ENCODE measurements at regions not wholly inside any gene's neighbourhood (a gene's known extent, or its start where the extent isn't known, plus 50 kb on each side); places are given as distances from the start of the nearest gene placed in this dataset.

- no peak overlapping the region for H3K27ac Mint-ChIP-seq
- DNase-seq = no peak
- POLR2A ChIA-PET = no interaction called here
- no peaks in the 10 kb centered on the region for H3K4me1 Mint-ChIP-seq
- no peak for ATAC-seq (ENCODE audit: low read depth)
- no peaks in the 10 kb centered on the region for H3K27me3 Mint-ChIP-seq
- H3K36me3 Mint-ChIP-seq = no peaks in the 10 kb centered on the region
- peaks cover 3% of the 10 kb centered on the region for H3K9me3 Mint-ChIP-seq
- no peak overlapping the region for H3K4me3 Mint-ChIP-seq
These were observed 263.8 kb downstream of the CDH11 start for GRCh38 chr16:64858076-64858475.

GRCh38 chr16:64857411-64857810, 264.5 kb downstream of the CDH11 start:
- Mint-ChIP-seq H3K4me3 (no peak overlapping the region), H3K27me3 (no peaks in the 10 kb centered on the region), H3K36me3 (no peaks in the 10 kb centered on the region), H3K4me1 (no peaks in the 10 kb centered on the region), H3K27ac (no peak overlapping the region), H3K9me3 (peaks cover 3% of the 10 kb centered on the region)
- DNase-seq (no peak), ATAC-seq (ENCODE audit: low read depth) (no peak)
- POLR2A ChIA-PET = no interaction called here

GRCh38 chr16:64853551-64853950, 268.3 kb downstream of the CDH11 start:
- no peak overlapping the region for H3K27ac Mint-ChIP-seq
- no peaks in the 10 kb centered on the region for H3K9me3 Mint-ChIP-seq
- H3K27me3 Mint-ChIP-seq = no peaks in the 10 kb centered on the region
- ATAC-seq (ENCODE audit: low read depth) (no peak), DNase-seq (no peak)
- no peaks in the 10 kb centered on the region for H3K4me1 Mint-ChIP-seq
- H3K4me3 Mint-ChIP-seq = no peak overlapping the region
- no peaks in the 10 kb centered on the region for H3K36me3 Mint-ChIP-seq
- POLR2A ChIA-PET = no interaction called here

DNA sequence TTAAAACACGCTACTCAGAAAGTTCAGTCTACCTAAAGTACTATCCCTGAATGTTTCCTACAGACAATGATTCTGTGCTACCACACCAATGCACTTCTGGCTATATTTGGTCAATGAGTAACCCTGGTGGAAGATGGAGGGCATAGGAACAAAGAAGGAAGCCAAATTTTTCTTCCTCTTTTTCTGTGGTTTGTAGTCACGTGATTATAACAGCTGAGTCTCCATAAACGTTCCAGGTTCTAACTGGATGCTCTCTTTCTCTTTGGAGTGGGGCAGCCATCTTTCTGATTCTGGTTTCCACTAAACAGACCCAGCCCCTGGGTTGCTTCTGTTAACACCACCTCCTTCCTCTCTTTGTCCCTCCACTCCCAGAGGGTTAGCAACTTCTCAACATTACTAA, 274.9 kb downstream of the CDH11 start:
- Mint-ChIP-seq H3K36me3 (no peaks in the 10 kb centered on the region), H3K4me1 (no peaks in the 10 kb centered on the region), H3K27ac (no peak overlapping the region), H3K9me3 (peaks cover 2% of the 10 kb centered on the region), H3K4me3 (no peak overlapping the region), H3K27me3 (no peaks in the 10 kb centered on the region)
- ATAC-seq (ENCODE audit: low read depth) (no peak), DNase-seq (no peak)
- POLR2A ChIA-PET = no interaction called here

DNA sequence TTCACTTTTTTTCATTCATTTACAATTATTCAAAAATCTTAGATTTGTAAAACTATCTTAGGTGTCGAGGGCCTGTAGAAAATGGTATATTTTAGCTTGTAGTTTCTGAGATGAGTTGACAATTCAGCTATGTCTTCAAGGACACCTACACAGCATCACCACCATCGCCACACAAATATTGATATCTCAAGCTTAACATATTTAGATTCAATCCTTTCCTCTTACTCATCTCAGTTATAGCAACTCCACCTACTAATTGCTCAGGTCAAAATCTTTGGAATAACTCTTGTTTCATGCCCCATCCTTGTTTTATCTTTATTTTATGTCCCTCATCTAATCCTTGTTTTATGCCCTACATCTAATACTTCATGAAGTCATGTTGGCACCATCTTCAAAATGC, 276.8 kb downstream of the CDH11 start:
- ATAC-seq (ENCODE audit: low read depth) (no peak), DNase-seq (no peak)
- Mint-ChIP-seq H3K27ac (no peak overlapping the region), H3K27me3 (no peaks in the 10 kb centered on the region), H3K4me3 (no peak overlapping the region), H3K36me3 (no peaks in the 10 kb centered on the region), H3K4me1 (no peaks in the 10 kb centered on the region), H3K9me3 (peaks cover 5% of the 10 kb centered on the region)
- POLR2A ChIA-PET = no interaction called here

- Mint-ChIP-seq H3K9me3 (peaks cover 12% of the 10 kb centered on the region), H3K4me1 (no peaks in the 10 kb centered on the region), H3K36me3 (no peaks in the 10 kb centered on the region), H3K27me3 (no peaks in the 10 kb centered on the region), H3K4me3 (no peak overlapping the region), H3K27ac (no peak overlapping the region)
- POLR2A ChIA-PET = no interaction called here
- no peak for ATAC-seq (ENCODE audit: low read depth)
- no peak for DNase-seq
These were observed 280.4 kb downstream of the CDH11 start for GRCh38 chr16:64841482-64841881.

DNA sequence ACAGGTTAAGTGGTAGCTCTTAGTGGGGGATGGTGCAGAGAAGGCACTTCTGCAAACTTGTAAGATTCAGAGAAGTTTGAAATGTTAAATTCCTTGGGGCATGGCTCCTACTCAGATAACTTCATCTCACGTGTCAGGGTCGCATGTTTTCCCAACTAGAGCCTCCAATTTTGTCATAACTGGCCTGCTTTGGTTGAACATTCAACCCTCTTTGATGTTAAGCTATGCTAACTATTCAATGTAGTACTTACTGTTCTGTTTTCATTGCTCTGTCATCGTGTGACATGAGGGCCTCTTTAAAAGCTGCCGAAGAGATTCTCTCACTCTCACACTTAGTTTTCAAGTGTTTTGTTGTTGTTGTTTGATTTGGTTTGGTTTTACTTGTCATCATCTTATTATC, 280.8 kb downstream of the CDH11 start:
- Mint-ChIP-seq H3K9me3 (peaks cover 13% of the 10 kb centered on the region), H3K27me3 (no peaks in the 10 kb centered on the region), H3K36me3 (no peaks in the 10 kb centered on the region), H3K4me3 (no peak overlapping the region), H3K4me1 (no peaks in the 10 kb centered on the region), H3K27ac (no peak overlapping the region)
- DNase-seq (no peak), ATAC-seq (ENCODE audit: low read depth) (no peak)
- POLR2A ChIA-PET = no interaction called here

DNA sequence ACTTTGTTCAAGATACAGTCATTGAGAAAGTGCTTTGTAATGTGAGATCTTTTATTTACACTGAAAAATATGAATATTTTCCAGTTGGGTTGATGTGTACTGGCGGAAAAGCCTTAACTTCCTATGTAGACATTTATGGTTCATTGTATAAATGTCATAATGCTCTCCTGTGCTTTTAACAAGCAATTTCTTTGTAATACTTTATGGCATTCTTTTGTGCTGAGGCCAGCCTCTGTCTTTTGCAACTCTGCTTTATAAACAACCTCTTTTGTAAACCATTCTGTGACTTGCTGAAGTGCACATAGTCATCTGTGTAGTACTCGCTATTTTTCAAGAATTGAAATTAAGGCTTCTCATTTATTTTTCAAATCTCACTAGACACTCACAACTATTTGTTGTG, 291.2 kb downstream of the CDH11 start:
- no peak for DNase-seq
- POLR2A ChIA-PET = no interaction called here
- Mint-ChIP-seq H3K9me3 (peaks cover 8% of the 10 kb centered on the region), H3K27me3 (no peaks in the 10 kb centered on the region), H3K4me3 (no peak overlapping the region), H3K4me1 (no peaks in the 10 kb centered on the region), H3K27ac (no peak overlapping the region), H3K36me3 (no peaks in the 10 kb centered on the region)
- ATAC-seq (ENCODE audit: low read depth) = no peak

GRCh38 chr16:64829678-64830077, 292.2 kb downstream of the CDH11 start:
- H3K27ac Mint-ChIP-seq = no peak overlapping the region
- POLR2A ChIA-PET = no interaction called here

DNA sequence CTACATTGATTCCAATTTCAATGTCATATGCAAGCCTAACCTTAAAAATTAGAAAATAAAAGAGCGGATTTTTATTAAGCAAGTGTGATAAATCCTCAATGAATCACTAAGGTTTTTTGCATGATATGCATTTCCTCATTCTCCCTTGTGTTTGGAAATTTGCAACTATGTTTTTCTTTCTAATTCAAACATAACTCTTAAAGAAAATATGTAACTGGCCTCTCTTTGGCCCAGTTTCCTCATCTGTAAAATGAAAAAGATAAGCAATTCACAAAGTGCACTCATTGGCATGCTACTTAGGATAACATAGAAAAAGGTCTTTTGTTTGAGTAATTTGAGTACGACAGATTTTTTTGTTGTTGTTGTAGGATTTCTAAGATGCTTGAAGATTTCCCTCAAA, 295.5 kb downstream of the CDH11 start:
- H3K4me3 Mint-ChIP-seq = no peak overlapping the region
- H3K27ac Mint-ChIP-seq = no peak overlapping the region
- peaks cover 14% of the 10 kb centered on the region for H3K9me3 Mint-ChIP-seq
- POLR2A ChIA-PET = no interaction called here
- H3K27me3 Mint-ChIP-seq = no peaks in the 10 kb centered on the region
- H3K36me3 Mint-ChIP-seq = no peaks in the 10 kb centered on the region
- ATAC-seq (ENCODE audit: low read depth) = no peak
- DNase-seq = no peak
- H3K4me1 Mint-ChIP-seq = no peaks in the 10 kb centered on the region

More at GRCh38 chr16:64829678-64830077, 292.2 kb downstream of the CDH11 start:
- H3K4me3 Mint-ChIP-seq = no peak overlapping the region
- peaks cover 12% of the 10 kb centered on the region for H3K9me3 Mint-ChIP-seq
- no peaks in the 10 kb centered on the region for H3K4me1 Mint-ChIP-seq
- DNase-seq (no peak), ATAC-seq (ENCODE audit: low read depth) (no peak)
- H3K36me3 Mint-ChIP-seq = no peaks in the 10 kb centered on the region
- H3K27me3 Mint-ChIP-seq = no peaks in the 10 kb centered on the region

DNA sequence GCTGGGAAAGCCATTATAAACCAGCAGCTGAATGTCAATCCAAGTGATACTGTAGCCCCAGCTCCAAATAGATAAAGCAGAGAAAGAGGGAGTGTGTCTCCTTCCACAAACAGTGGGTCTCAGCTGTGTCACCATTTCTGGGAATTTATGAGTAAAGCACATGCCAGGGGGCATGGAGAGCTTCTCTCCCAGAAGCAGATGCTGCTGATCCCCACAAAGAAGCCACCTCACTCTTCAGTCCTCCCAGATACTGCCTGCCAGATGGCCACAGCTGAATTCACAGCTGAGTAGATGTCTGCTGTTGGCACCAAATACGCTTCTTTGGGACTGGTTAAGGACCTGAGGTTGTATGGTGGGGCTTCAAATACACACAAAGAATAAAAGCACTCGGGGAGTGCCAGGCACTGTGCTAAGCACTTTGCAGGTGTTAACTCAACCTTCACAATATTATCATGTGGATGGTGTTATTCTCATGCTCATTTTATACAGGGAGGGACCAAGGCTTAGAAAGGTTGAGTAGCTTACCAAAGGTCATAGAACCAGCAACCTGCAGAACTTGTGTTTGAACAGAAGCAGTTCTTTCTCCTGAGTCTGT, 298.3 kb downstream of the CDH11 start:
- no peaks in the 10 kb centered on the region for H3K27me3 Mint-ChIP-seq
- H3K9me3 Mint-ChIP-seq = peaks cover 17% of the 10 kb centered on the region
- no peak overlapping the region for H3K4me3 Mint-ChIP-seq
- H3K27ac Mint-ChIP-seq = no peak overlapping the region
- no peaks in the 10 kb centered on the region for H3K36me3 Mint-ChIP-seq
- H3K4me1 Mint-ChIP-seq = no peaks in the 10 kb centered on the region
- no peak for ATAC-seq (ENCODE audit: low read depth)
- POLR2A ChIA-PET = no interaction called here
- no peak for DNase-seq

DNA sequence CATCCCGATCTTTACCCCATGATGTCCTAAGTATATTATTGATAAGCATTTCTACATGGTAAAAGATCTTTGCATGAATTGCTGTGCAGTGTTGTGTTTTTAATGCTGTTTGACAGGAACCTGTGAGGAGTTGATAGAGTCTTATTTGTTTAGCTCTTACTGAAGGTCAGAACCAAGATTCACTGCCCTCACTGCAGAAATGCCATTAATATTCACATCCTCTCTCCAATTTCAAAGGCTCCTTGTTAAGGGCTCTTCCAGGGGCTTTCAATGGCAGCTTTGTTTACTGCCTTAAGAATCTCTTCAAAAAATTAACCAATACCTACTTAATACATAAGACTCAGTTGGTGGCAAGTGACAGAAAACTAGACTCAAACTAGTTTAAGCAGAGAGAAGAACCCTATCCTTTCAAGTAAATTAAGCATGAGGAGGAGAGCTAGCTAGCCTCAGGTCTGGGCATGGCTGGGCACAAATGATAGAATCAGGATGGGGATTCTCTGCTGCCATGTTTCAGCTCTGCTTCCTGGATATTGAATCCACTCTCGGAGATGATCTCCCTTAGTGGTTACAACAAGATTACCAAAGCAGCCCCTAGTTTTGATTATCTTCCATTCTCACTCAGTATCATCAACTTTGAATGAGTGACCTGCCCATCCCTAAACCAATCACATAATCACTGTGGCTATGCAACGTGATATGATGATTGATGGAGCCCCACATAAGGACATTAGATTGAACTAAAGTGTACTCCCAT, 311.8 kb downstream of the CDH11 start:
- Mint-ChIP-seq H3K4me3 (no peak overlapping the region), H3K9me3 (peaks cover 7% of the 10 kb centered on the region), H3K27ac (no peak overlapping the region), H3K4me1 (no peaks in the 10 kb centered on the region), H3K27me3 (no peaks in the 10 kb centered on the region), H3K36me3 (no peaks in the 10 kb centered on the region)
- ATAC-seq (ENCODE audit: low read depth) (no peak), DNase-seq (no peak)
- POLR2A ChIA-PET = no interaction called here

GRCh38 chr16:64808474-64808873, 313.4 kb downstream of the CDH11 start:
- H3K27ac Mint-ChIP-seq = no peak overlapping the region
- POLR2A ChIA-PET = no interaction called here

GRCh38 chr16:64791756-64792155, 330.1 kb downstream of the CDH11 start:
- no peaks in the 10 kb centered on the region for H3K36me3 Mint-ChIP-seq
- H3K4me3 Mint-ChIP-seq = no peak overlapping the region
- DNase-seq (no peak), ATAC-seq (ENCODE audit: low read depth) (no peak)
- POLR2A ChIA-PET = no interaction called here
- H3K4me1 Mint-ChIP-seq = no peaks in the 10 kb centered on the region
- H3K27me3 Mint-ChIP-seq = no peaks in the 10 kb centered on the region
- no peak overlapping the region for H3K27ac Mint-ChIP-seq
- peaks cover 14% of the 10 kb centered on the region for H3K9me3 Mint-ChIP-seq

More at GRCh38 chr16:64808474-64808873, 313.4 kb downstream of the CDH11 start:
- no peak overlapping the region for H3K4me3 Mint-ChIP-seq
- no peak for ATAC-seq (ENCODE audit: low read depth)
- no peak for DNase-seq
- peaks cover 4% of the 10 kb centered on the region for H3K9me3 Mint-ChIP-seq
- no peaks in the 10 kb centered on the region for H3K27me3 Mint-ChIP-seq
- no peaks in the 10 kb centered on the region for H3K4me1 Mint-ChIP-seq
- no peaks in the 10 kb centered on the region for H3K36me3 Mint-ChIP-seq
